ENCODE measurements at regions not wholly inside any gene's neighbourhood (a gene's known extent, or its start where the extent isn't known, plus 50 kb on each side); places are given as distances from the start of the nearest gene placed in this dataset.

DNA sequence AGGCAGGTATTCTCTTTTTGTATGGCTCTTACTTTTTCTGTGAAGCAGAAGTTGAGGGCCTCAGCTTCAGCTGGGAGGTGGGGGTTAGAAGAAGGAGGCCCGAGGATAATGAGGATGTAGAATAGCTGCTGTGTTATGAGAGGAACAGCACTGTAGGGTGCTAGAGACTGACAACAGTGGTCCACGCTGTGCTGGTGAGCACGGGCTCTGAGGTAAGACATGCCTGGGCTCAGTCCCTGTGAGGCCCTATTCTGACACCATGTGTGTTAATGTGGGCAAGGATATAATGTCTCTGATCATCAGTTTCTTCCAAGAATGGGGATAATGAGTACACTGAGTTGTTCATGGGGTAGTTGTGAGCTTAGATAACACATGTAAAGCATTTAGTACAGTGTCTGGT lies 55.3 kb upstream of the SFRP2 start:
- Histone ChIP-seq H3K9ac (replicated peaks in 1 of 4; ENCODE audit: extremely low read depth in 1 of 4, low read depth in 3 of 4, low read length in 3 of 4) (no peak overlapping the region), H3K79me2 (ENCODE audit: control insufficient read depth in 1 of 2, insufficient read depth in 2 of 2, low read length in 2 of 2) (no peaks in the 10 kb centered on the region), H2AFZ (ENCODE audit: low read length) (no peak overlapping the region), H3K4ac (replicated peaks; ENCODE audit: insufficient read length, low read depth, low read length) (no peak overlapping the region), H2BK5ac (ENCODE audit: low read depth, low read length) (no peak overlapping the region), H3K4me1 (replicated peaks in 1 of 4; ENCODE audit: control insufficient read depth in 3 of 4, insufficient read depth in 4 of 4, low read length in 3 of 4) (no peaks in the 10 kb centered on the region), H3K23ac (ENCODE audit: insufficient read length) (no peak overlapping the region), H3K9me3 (ENCODE audit: insufficient read depth in 2 of 2, low read depth in 1 of 2, low read length in 1 of 2) (no peaks in the 10 kb centered on the region), H3K56ac (replicated peaks; ENCODE audit: insufficient read length, low read depth, low read length) (no peak overlapping the region), H4K8ac (ENCODE audit: extremely low read depth, insufficient read depth, low read length) (no peak overlapping the region), H3K79me1 (ENCODE audit: low read depth, low read length) (no peaks in the 10 kb centered on the region), H3K4me2 (ENCODE audit: insufficient read depth in 1 of 2, low read depth in 2 of 2, low read length in 2 of 2) (no peak overlapping the region), H3K14ac (ENCODE audit: insufficient read length) (no peak overlapping the region), H3K23me2 (ENCODE audit: low read depth, low read length) (no peaks in the 10 kb centered on the region; the same call in 1 of the 2 replicates), H2BK15ac (ENCODE audit: low read length) (no peak overlapping the region), H3K36me3 (ENCODE audit: control insufficient read depth in 2 of 4, insufficient read depth in 4 of 4, low read length in 3 of 4) (no peaks in the 10 kb centered on the region), H2AK5ac (ENCODE audit: low read depth, low read length) (no peak overlapping the region), H3K27ac (ENCODE audit: low read depth, low read length) (no peak overlapping the region), H4K5ac (ENCODE audit: insufficient read length, low read depth, low read length) (no peak overlapping the region), H2BK20ac (ENCODE audit: low read length) (no peak overlapping the region), H4K91ac (replicated peaks; ENCODE audit: insufficient read length, low read length) (no peak overlapping the region), H3K27me3 (replicated peaks in 1 of 4; ENCODE audit: control insufficient read depth in 3 of 4, extremely low read depth in 1 of 4, insufficient read depth in 3 of 4, low read length in 3 of 4) (no peaks in the 10 kb centered on the region), H3K4me3 (ENCODE audit: extremely low read depth in 1 of 4, insufficient read depth in 2 of 4, low read depth in 3 of 4, low read length in 4 of 4) (no peak overlapping the region), H4K20me1 (replicated peaks in 1 of 2; ENCODE audit: control insufficient read depth in 1 of 2, insufficient read depth in 2 of 2, low read length in 2 of 2) (no peaks in the 10 kb centered on the region), H2BK12ac (ENCODE audit: low read depth, low read length) (no peak overlapping the region), H3K18ac (ENCODE audit: extremely low read depth, low read length) (no peak overlapping the region), H2BK120ac (replicated peaks; ENCODE audit: low read depth, low read length) (no peak overlapping the region)
- FAIRE-seq = no peak
- WGBS, 2 experiments (ENCODE audit: extremely low coverage in 1 of 2, insufficient coverage in 1 of 2, insufficient read length in 1 of 2, insufficient replicate concordance in 2 of 2, low coverage in 1 of 2, low lambda C conversion rate in 2 of 2, missing lambda C conversion rate in 1 of 2) = 69% methylated on average over 3 of the region's 3 CpGs; no CpG with 5 or more reads in 1 of the 2 experiments
- no peak for DNase-seq (ENCODE audit: low read depth in 1 of 2, low spot score in 2 of 2)
- CTCF ChIA-PET (ENCODE audit: partially characterized antibody) = interaction anchor here (2.1 kb wide), 1 partner anchor 174 kb away, joined by 4 read pairs; no protein-coding TSS in a partner anchor
- POLR2A ChIA-PET (ENCODE audit: partially characterized antibody) = no interaction called here
- TF ChIP-seq BRCA1 (IDR thresholded peaks at IDR 0.05; ENCODE audit: low read depth, low read length) (no peak), YY1 (IDR thresholded peaks at IDR 0.05; ENCODE audit: low read depth, low read length) (no peak), RFX5 (IDR thresholded peaks at IDR 0.05; ENCODE audit: borderline replicate concordance, low read depth, low read length) (no peak), ATF2 (IDR thresholded peaks at IDR 0.05; ENCODE audit: low read length) (no peak), BCL11A (IDR thresholded peaks at IDR 0.05; ENCODE audit: low read depth in 2 of 2, low read length in 2 of 2) (no peak), CHD1 (IDR thresholded peaks at IDR 0.05; ENCODE audit: low read depth, low read length) (no peak), SIN3A (conservative IDR thresholded peaks at IDR 0.05 in 1 of 2, IDR thresholded peaks at IDR 0.05 in 1 of 2; ENCODE audit: low read depth in 1 of 2, low read length in 2 of 2) (no peak)

Measured in H1 (cell line).